Testis (tissue), 2 donors: ENCODE measurements at regions not wholly inside any gene's neighbourhood (a gene's known extent, or its start where the extent isn't known, plus 50 kb on each side); places are given as distances from the start of the nearest gene placed in this dataset.

Experiments
- DNase-seq: peaks from one replicate; pipeline ENCODE4 v3.0.0-alpha.2; 2019
- H3K27ac ChIP-seq, 2 donors: fragments of 200-600 bp; sonication (generic); one replicate each; pipeline ENCODE4 v1.5.1; 2019
- H3K27me3 ChIP-seq: fragments of 200-600 bp; sonication (generic); one replicate; pipeline ENCODE4 v1.5.1; 2019
- H3K36me3 ChIP-seq: fragments of 200-600 bp; sonication (generic); one replicate; pipeline ENCODE4 v1.5.1; 2017; ENCODE audit warnings: low read depth; ENCODE audit errors: missing control alignments
- H3K4me1 ChIP-seq: fragments of 200-600 bp; sonication (generic); one replicate; pipeline ENCODE4 v1.5.1; 2019
- H3K4me3 ChIP-seq, 2 donors: fragments of 200-600 bp; sonication (generic); one replicate each; pipeline ENCODE4 v1.5.1; 2017 to 2019
- H3K9me3 ChIP-seq: fragments of 200-600 bp; sonication (generic); one replicate; pipeline ENCODE4 v1.5.1; 2017
- CTCF ChIP-seq, 3 experiments: fragments of 450-650 bp in 2 of 3; fragments of 200-600 bp in 1 of 3; sonication (generic) in 1 of 3; IDR thresholded peaks; one replicate each; pipeline ENCODE4 v1.5.1; 2016 to 2019; ENCODE audit warnings: antibody characterized with exemption in 3 of 3, mild to moderate bottlenecking in 2 of 3, moderate library complexity in 1 of 3
- POLR2A ChIP-seq: fragments of 450-650 bp; IDR thresholded peaks from one replicate; pipeline ENCODE4 v1.6.1; 2017; ENCODE audit warnings: antibody characterized with exemption, mild to moderate bottlenecking, moderate library complexity
- WGBS, 2 donors: methylation state at CpG; one replicate each; pipeline ENCODE4 v1.1.5; 2018; 5-methylcytosine and 5-hydroxymethylcytosine counted together
- intact Hi-C: fragments of 100-400 bp; cut with DNase I; formaldehyde crosslinking; loops from one replicate; pipeline ENCODE4 v1.15.1; 2023; ENCODE audit warnings: low total_unique reads

DNA sequence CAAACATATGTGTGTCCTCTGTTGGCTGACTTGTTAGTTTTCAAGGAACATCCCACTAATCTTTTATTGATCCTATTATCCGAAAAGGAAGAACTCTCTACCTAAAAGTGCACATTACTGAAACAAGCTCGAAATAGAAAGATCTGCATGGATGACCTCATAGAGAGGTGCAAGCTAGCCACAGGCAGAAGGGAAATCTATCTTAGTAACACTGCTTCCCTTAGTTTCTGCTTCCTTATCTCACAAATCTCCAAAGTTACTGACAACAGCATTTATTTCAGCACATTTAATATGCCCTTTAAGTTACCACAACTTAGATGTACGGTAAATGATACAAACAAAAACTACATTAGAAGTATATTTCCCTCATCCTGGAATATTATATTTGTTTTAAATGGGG is 285.1 kb upstream of the CCDC54 start:
- WGBS, 2 donors, result 83 to 93% methylated on average over 3 of the region's 3 CpGs

GRCh38 chr3:107098864-107099263 is 278.4 kb upstream of the CCDC54 start:
- intact Hi-C loops, result no loop called here
- Histone ChIP-seq H3K36me3 (no peaks in the 10 kb centered on the region), H3K27ac (no peak overlapping the region), H3K4me3 (no peak overlapping the region), H3K4me1 (no peaks in the 10 kb centered on the region), H3K9me3 (no peaks in the 10 kb centered on the region), H3K27me3 (no peaks in the 10 kb centered on the region)
- no peak for TF ChIP-seq POLR2A
- TF ChIP-seq CTCF (IDR thresholded peaks at IDR 0.05), result no peak
- DNase-seq, result no peak

More for the DNA sequence above, 285.1 kb upstream of the CCDC54 start:
- intact Hi-C loops, result no loop called here
- Histone ChIP-seq H3K36me3 (no peaks in the 10 kb centered on the region), H3K27ac (no peak overlapping the region), H3K27me3 (no peaks in the 10 kb centered on the region), H3K4me3 (no peak overlapping the region), H3K4me1 (no peaks in the 10 kb centered on the region), H3K9me3 (no peaks in the 10 kb centered on the region)
- TF ChIP-seq CTCF (IDR thresholded peaks at IDR 0.05), result no peak
- no peak for TF ChIP-seq POLR2A
- DNase-seq, result no peak

GRCh38 chr3:107100137-107100536 is 277.1 kb upstream of the CCDC54 start:
- H3K4me1 ChIP-seq, result no peaks in the 10 kb centered on the region
- H3K36me3 ChIP-seq, result no peaks in the 10 kb centered on the region
- H3K4me3 ChIP-seq, result no peak overlapping the region
- no peaks in the 10 kb centered on the region for H3K27me3 ChIP-seq
- TF ChIP-seq POLR2A, result no peak
- 88 to 98% methylated on average over 1 of the region's 1 CpG for WGBS, 2 donors
- no peaks in the 10 kb centered on the region for H3K9me3 ChIP-seq
- no peak for DNase-seq
- intact Hi-C loops, result no loop called here
- H3K27ac ChIP-seq, result no peak overlapping the region

- H3K4me3 ChIP-seq, result no peak overlapping the region
- intact Hi-C loops, result no loop called here
- no peaks in the 10 kb centered on the region for H3K9me3 ChIP-seq
- 89 to 91% methylated on average over 1 of the region's 1 CpG for WGBS, 2 donors
- no peaks in the 10 kb centered on the region for H3K4me1 ChIP-seq
- H3K27ac ChIP-seq, result no peak overlapping the region
- H3K36me3 ChIP-seq, result no peaks in the 10 kb centered on the region
- no peak for TF ChIP-seq POLR2A
- TF ChIP-seq CTCF (IDR thresholded peaks at IDR 0.05), result no peak
- H3K27me3 ChIP-seq, result no peaks in the 10 kb centered on the region
- DNase-seq, result no peak
These were observed 276.7 kb upstream of the CCDC54 start for GRCh38 chr3:107100573-107100972.

DNA sequence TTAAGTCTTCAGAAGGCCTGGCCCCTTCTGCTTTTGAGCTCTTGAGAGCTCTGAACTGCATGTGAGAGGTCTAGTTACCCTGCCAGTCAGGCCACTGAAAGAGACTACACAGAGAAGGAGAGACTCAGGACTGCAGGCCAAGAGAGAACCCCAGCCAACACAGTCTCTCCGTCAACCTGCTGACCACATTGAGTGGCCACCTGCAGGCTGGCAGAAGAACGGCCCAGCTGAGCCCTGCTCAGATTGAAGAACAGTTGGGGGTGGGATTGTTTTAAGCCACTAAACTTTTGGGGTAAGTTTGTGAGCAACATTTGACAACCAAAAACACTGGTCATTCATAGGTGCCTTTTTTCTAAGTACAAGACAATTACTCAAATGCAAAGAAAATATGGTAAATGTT is 273.5 kb upstream of the CCDC54 start:
- DNase-seq, result no peak
- no peaks in the 10 kb centered on the region for H3K4me1 ChIP-seq

More for the DNA sequence above, 273.5 kb upstream of the CCDC54 start:
- TF ChIP-seq CTCF (IDR thresholded peaks at IDR 0.05), result no peak
- no peak for TF ChIP-seq POLR2A
- H3K27me3 ChIP-seq, result no peaks in the 10 kb centered on the region
- intact Hi-C loops, result no loop called here
- no peak overlapping the region for H3K4me3 ChIP-seq
- WGBS, 2 donors, result 92 to 100% methylated on average over 2 of the region's 2 CpGs
- H3K36me3 ChIP-seq, result no peaks in the 10 kb centered on the region
- H3K27ac ChIP-seq, result no peak overlapping the region
- H3K9me3 ChIP-seq, result no peaks in the 10 kb centered on the region
